H9 (cell line): ENCODE measurements at regions not wholly inside any gene's neighbourhood (a gene's known extent, or its start where the extent isn't known, plus 50 kb on each side); places are given as distances from the start of the nearest gene placed in this dataset.

Source experiments
- DNase-seq: peaks from one replicate; pipeline ENCODE4 v3.0.0-alpha.2; 2017
- H2AFZ ChIP-seq: one replicate; pipeline ENCODE4 v1.6.1; 2013; ENCODE audit warnings: mild to moderate bottlenecking, low read length, control low read depth, moderate library complexity
- H2AK5ac ChIP-seq: 2 replicates; pipeline ENCODE4 v1.6.1; 2013; ENCODE audit warnings: low read length, control low read depth, mixed read lengths; ENCODE audit not compliant: insufficient read length
- H2BK120ac ChIP-seq: one replicate; pipeline ENCODE4 v1.6.1; 2013; ENCODE audit warnings: low read depth, mild to moderate bottlenecking, low read length, control low read depth, inconsistent platforms; ENCODE audit not compliant: poor library complexity, severe bottlenecking
- H2BK12ac ChIP-seq: 2 replicates; pipeline ENCODE4 v1.6.1; 2013; ENCODE audit warnings: low read length, control low read depth, mixed read lengths, low read depth; ENCODE audit not compliant: insufficient read length
- H2BK15ac ChIP-seq: 2 replicates; pipeline ENCODE4 v1.6.1; 2013; ENCODE audit warnings: low read depth, low read length, control low read depth
- H2BK20ac ChIP-seq: one replicate; pipeline ENCODE4 v1.6.1; 2013; ENCODE audit warnings: low read depth, mild to moderate bottlenecking, low read length, control low read depth, inconsistent platforms; ENCODE audit not compliant: poor library complexity, severe bottlenecking
- H2BK5ac ChIP-seq: 2 replicates; pipeline ENCODE4 v1.6.1; 2013; ENCODE audit warnings: low read length, control low read depth, mixed read lengths; ENCODE audit not compliant: insufficient read length
- H3K14ac ChIP-seq: 2 replicates; pipeline ENCODE4 v1.6.1; 2013; ENCODE audit warnings: low read length, control low read depth; ENCODE audit not compliant: insufficient read depth
- H3K18ac ChIP-seq: 2 replicates; pipeline ENCODE4 v1.6.1; 2013; ENCODE audit warnings: low read depth, mild to moderate bottlenecking, mixed read lengths, low read length, control low read depth; ENCODE audit not compliant: insufficient read length
- H3K23ac ChIP-seq: 2 replicates; pipeline ENCODE4 v1.6.1; 2013; ENCODE audit warnings: low read length, control low read depth, mixed read lengths, low read depth; ENCODE audit not compliant: insufficient read length
- H3K23me2 ChIP-seq: 2 replicates; pipeline ENCODE4 v1.6.1; 2013; ENCODE audit warnings: low read depth, mild to moderate bottlenecking, mixed read lengths, low read length, control low read depth; ENCODE audit not compliant: insufficient read length, poor library complexity, severe bottlenecking
- H3K27ac ChIP-seq: 2 replicates; pipeline ENCODE4 v1.5.1; 2013; ENCODE audit warnings: low read length, control low read depth, mixed read lengths, low read depth; ENCODE audit not compliant: insufficient read length
- H3K27me3 ChIP-seq: 2 replicates; pipeline ENCODE4 v1.6.1; 2013; ENCODE audit warnings: low read length, control low read depth, inconsistent platforms; ENCODE audit not compliant: insufficient read depth
- H3K4ac ChIP-seq: 2 replicates; pipeline ENCODE4 v1.6.1; 2013; ENCODE audit warnings: low read depth, mild to moderate bottlenecking, control low read depth, inconsistent platforms, low read length, moderate library complexity
- H3K4me1 ChIP-seq: 2 replicates; pipeline ENCODE4 v1.6.1; 2013; ENCODE audit warnings: low read length, control low read depth, inconsistent platforms; ENCODE audit not compliant: insufficient read depth
- H3K4me2 ChIP-seq: 2 replicates; pipeline ENCODE4 v1.6.1; 2013; ENCODE audit warnings: low read length, control low read depth, mixed read lengths; ENCODE audit not compliant: insufficient read length, insufficient read depth
- H3K56ac ChIP-seq: 2 replicates; pipeline ENCODE4 v1.6.1; 2013; ENCODE audit warnings: low read depth, mild to moderate bottlenecking, mixed read lengths, low read length, control low read depth; ENCODE audit not compliant: insufficient read length
- H3K79me1 ChIP-seq: 2 replicates; pipeline ENCODE4 v1.6.1; 2013; ENCODE audit warnings: low read depth, mild to moderate bottlenecking, moderate library complexity, low read length, control low read depth, inconsistent platforms; ENCODE audit not compliant: insufficient read depth, poor library complexity, severe bottlenecking
- H3K79me2 ChIP-seq: 2 replicates; pipeline ENCODE4 v1.6.1; 2013; ENCODE audit warnings: low read length, control low read depth, inconsistent platforms; ENCODE audit not compliant: insufficient read depth
- H3K9ac ChIP-seq: 2 replicates; pipeline ENCODE4 v1.6.1; 2013; ENCODE audit warnings: low read length, control low read depth, mixed read lengths; ENCODE audit not compliant: insufficient read length; ENCODE audit errors: extremely low read depth
- H3K9me3 ChIP-seq: one replicate; pipeline ENCODE4 v1.6.1; 2013; ENCODE audit warnings: low read depth, low read length, inconsistent platforms; ENCODE audit not compliant: control insufficient read depth
- H3T11ph ChIP-seq: one replicate; pipeline ENCODE4 v1.6.1; 2013; ENCODE audit warnings: mild to moderate bottlenecking, low read length, control low read depth, inconsistent platforms
- H4K20me1 ChIP-seq: one replicate; pipeline ENCODE4 v1.6.1; 2013; ENCODE audit not compliant: control insufficient read depth, insufficient read length, insufficient read depth
- H4K5ac ChIP-seq: 2 replicates; pipeline ENCODE4 v1.6.1; 2013; ENCODE audit warnings: low read depth, mild to moderate bottlenecking, mixed read lengths, low read length, control low read depth; ENCODE audit not compliant: insufficient read length
- H4K8ac ChIP-seq: replicated peaks from 2 replicates; pipeline ENCODE4 v1.6.1; 2013; ENCODE audit warnings: low read length, control low read depth, mixed read lengths, low read depth; ENCODE audit not compliant: insufficient read length
- H4K91ac ChIP-seq: 2 replicates; pipeline ENCODE4 v1.6.1; 2013; ENCODE audit warnings: low read depth, mild to moderate bottlenecking, moderate library complexity, mixed read lengths, low read length, control low read depth; ENCODE audit not compliant: insufficient read length
- H3K27ac Mint-ChIP-seq, 3 experiments: 2 replicates in 2 of 3; 3 replicates in 1 of 3; pipeline ENCODE4 v1.8.0; 2020 to 2021; ENCODE audit warnings: mixed read lengths in 3 of 3, mild to moderate bottlenecking in 1 of 3, moderate library complexity in 1 of 3
- H3K27me3 Mint-ChIP-seq: 2 replicates; pipeline ENCODE4 v1.8.0; 2021; ENCODE audit warnings: low read depth, mild to moderate bottlenecking, moderate library complexity, mixed read lengths
- H3K36me3 Mint-ChIP-seq, 3 experiments: 2 replicates in 2 of 3; 3 replicates in 1 of 3; pipeline ENCODE4 v1.8.0; 2020 to 2021; ENCODE audit warnings: low read depth in 3 of 3, mixed read lengths in 3 of 3; ENCODE audit not compliant: insufficient read depth in 1 of 3
- H3K4me1 Mint-ChIP-seq, 2 experiments: 2 replicates each; pipeline ENCODE4 v1.8.0; 2020; ENCODE audit warnings: mixed read lengths in 2 of 2
- H3K4me3 Mint-ChIP-seq, 2 experiments: 2 replicates in 1 of 2; 3 replicates in 1 of 2; pipeline ENCODE4 v1.8.0; 2020 to 2021; ENCODE audit warnings: mild to moderate bottlenecking in 2 of 2, mixed read lengths in 2 of 2, moderate library complexity in 1 of 2
- H3K9me3 Mint-ChIP-seq, 2 experiments: 2 replicates in 1 of 2; 3 replicates in 1 of 2; pipeline ENCODE4 v1.8.0; 2020; ENCODE audit warnings: mild to moderate bottlenecking in 2 of 2, mixed read lengths in 2 of 2, moderate library complexity in 1 of 2
- CTCF ChIP-seq: fragments of 200-600 bp; sonication (generic); conservative IDR thresholded peaks from 3 replicates; pipeline ENCODE4 v1.8.0; 2021; ENCODE audit warnings: antibody characterized with exemption, mild to moderate bottlenecking
- WGBS: extraction: QIAGEN DNeasy Blood & Tissue Kit; methylation state at CpG from one replicate; pipeline ENCODE4 v1.1.7; 2013; ENCODE audit warnings: missing lambda C conversion rate, low lambda C conversion rate, mixed read lengths; ENCODE audit not compliant: insufficient read length; ENCODE audit errors: extremely low coverage; 5-methylcytosine and 5-hydroxymethylcytosine counted together

DNA sequence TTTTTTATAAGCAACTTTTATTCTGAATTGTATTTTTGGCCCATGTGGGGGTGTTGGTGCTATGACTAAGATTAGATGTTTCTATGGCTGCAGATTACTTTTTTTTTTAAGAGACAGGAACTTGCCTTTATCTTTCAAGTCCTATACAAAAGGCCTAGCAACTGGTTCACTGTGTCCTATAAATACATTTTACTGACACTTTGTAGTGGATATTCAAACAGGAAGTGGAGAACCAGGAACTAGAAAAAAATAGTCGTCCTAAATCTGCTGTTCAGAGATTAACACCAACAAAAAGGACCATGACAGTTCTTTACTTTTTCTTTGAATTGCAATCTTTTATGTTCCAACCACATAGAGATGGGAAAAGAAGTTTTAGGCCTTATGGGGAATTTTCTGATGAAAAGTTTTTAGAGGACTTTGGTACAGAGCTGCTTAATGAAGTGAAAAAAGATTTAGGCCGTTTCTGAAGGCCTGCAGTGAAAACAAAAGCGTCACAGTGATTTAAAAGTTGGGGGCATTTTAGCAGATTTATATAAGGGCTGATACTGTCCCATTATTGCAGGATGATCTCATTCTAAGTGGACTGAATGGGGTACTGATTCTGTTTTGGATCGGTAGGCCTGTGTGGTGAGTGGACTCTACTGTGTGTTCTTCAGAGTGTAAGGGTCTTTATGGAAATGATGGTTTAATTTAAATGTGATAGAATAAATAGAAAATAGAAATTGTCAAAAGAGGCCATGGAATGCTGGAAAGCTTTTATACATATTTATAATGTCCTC is 136.4 kb upstream of the DEPDC1 start:
- Histone ChIP-seq H3K56ac (no peak overlapping the region), H4K5ac (no peak overlapping the region), H4K8ac (no peak overlapping the region), H3K4ac (no peak overlapping the region), H3K9ac (no peak overlapping the region), H3K18ac (no peak overlapping the region), H3K4me1 (no peaks in the 10 kb centered on the region; the same call in 1 of the 2 replicates), H3T11ph (no peak overlapping the region), H2BK20ac (no peak overlapping the region), H3K23ac (no peak overlapping the region), H2BK120ac (no peak overlapping the region), H2BK15ac (no peak overlapping the region), H2BK5ac (no peak overlapping the region), H3K79me1 (no peaks in the 10 kb centered on the region), H4K91ac (no peak overlapping the region), H3K9me3 (no peaks in the 10 kb centered on the region), H3K4me2 (no peak overlapping the region), H3K14ac (no peak overlapping the region), H2BK12ac (no peak overlapping the region), H2AK5ac (no peak overlapping the region), H3K27ac (no peak overlapping the region), H3K23me2 (no peaks in the 10 kb centered on the region), H3K27me3 (no peaks in the 10 kb centered on the region), H2AFZ (no peak overlapping the region), H4K20me1 (no peaks in the 10 kb centered on the region), H3K79me2 (no peaks in the 10 kb centered on the region)
- Mint-ChIP-seq H3K27me3 (no peaks in the 10 kb centered on the region), H3K4me1 (0 out of 4 replicates have a peak, but pooled peaks cover 0 to 3% of the 10 kb centered on the region in 2 experiments), H3K36me3 (no peaks in the 10 kb centered on the region), H3K4me3 (no peak overlapping the region), H3K27ac (0 out of 7 replicates have a peak overlapping the region, but pooled peaks of 1 of the 3 experiments have one; percentile 6), H3K9me3 (no peaks in the 10 kb centered on the region)
- WGBS = no CpG with 5 or more reads among the region's 4 CpGs
- no peak for TF ChIP-seq CTCF
- DNase-seq = no peak
